Fibroblast of pulmonary artery (primary cell): ENCODE measurements at regions not wholly inside any gene's neighbourhood (a gene's known extent, or its start where the extent isn't known, plus 50 kb on each side); places are given as distances from the start of the nearest gene placed in this dataset.
"Not testable (repeated sequence)": the region's sequence is repeated elsewhere in the genome, so short reads cannot be mapped to it uniquely, and the experiment has no call there.

Experiments
- DNase-seq: peaks from one replicate; pipeline ENCODE4 v3.0.0-alpha.2; 2010; ENCODE audit warnings: low read depth
- H3K4me3 ChIP-seq: replicated peaks from 2 replicates; pipeline ENCODE4 v1.5.1; 2011; ENCODE audit warnings: low read depth, mild to moderate bottlenecking, control low read depth, low read length, moderate library complexity
- CTCF ChIP-seq: IDR thresholded peaks from 2 replicates; pipeline ENCODE4 v1.5.1; 2011; ENCODE audit warnings: mild to moderate bottlenecking, control low read depth, low read length, inconsistent platforms; ENCODE audit errors: missing control alignments

GRCh38 chrX:139170526-139171173, 359.9 kb upstream of the F9 start:
- no peak for TF ChIP-seq CTCF
- DNase-seq: no peak
- no peak overlapping the region for H3K4me3 ChIP-seq

GRCh38 chrX:139167282-139167681, 363.3 kb upstream of the F9 start:
- no peak for TF ChIP-seq CTCF
- no peak overlapping the region for H3K4me3 ChIP-seq
- DNase-seq: no peak

- H3K4me3 ChIP-seq: no peak overlapping the region
- TF ChIP-seq CTCF: no peak
- no peak for DNase-seq
Measured at GRCh38 chrX:139158256-139158655, 372.3 kb upstream of the F9 start.

- no peak for TF ChIP-seq CTCF
- no peak for DNase-seq
Measured at GRCh38 chrX:139156356-139156755, 374.2 kb upstream of the F9 start.

GRCh38 chrX:139146625-139147024, 383.9 kb upstream of the F9 start:
- not testable (repeated sequence) for H3K4me3 ChIP-seq, DNase-seq

More at GRCh38 chrX:139156356-139156755, 374.2 kb upstream of the F9 start:
- no peak overlapping the region for H3K4me3 ChIP-seq

- H3K4me3 ChIP-seq: no peak overlapping the region
- TF ChIP-seq CTCF: no peak
- no peak for DNase-seq
Measured at GRCh38 chrX:139141370-139141769, 389.2 kb upstream of the F9 start.

- H3K4me3 ChIP-seq: no peak overlapping the region
- DNase-seq: no peak
- TF ChIP-seq CTCF: no peak
Measured at GRCh38 chrX:139134316-139134715, 396.2 kb upstream of the F9 start.
